B cell (primary cell): ENCODE measurements at regions not wholly inside any gene's neighbourhood (a gene's known extent, or its start where the extent isn't known, plus 50 kb on each side); places are given as distances from the start of the nearest gene placed in this dataset.

Experiments used
- EZH2 ChIP-seq: IDR thresholded peaks from 2 replicates; pipeline ENCODE4 v1.6.1; 2012; ENCODE audit warnings: borderline replicate concordance, low read depth, mild to moderate bottlenecking, moderate library complexity, low read length; ENCODE audit not compliant: insufficient read depth, poor library complexity, severe bottlenecking
- TF ChIP-seq, protein P1 (sequence below): fragments of 200-600 bp; IDR thresholded peaks from one replicate; pipeline ENCODE4 v1.8.0; 2022; ENCODE audit warnings: antibody characterized with exemption, mild to moderate bottlenecking

DNA sequence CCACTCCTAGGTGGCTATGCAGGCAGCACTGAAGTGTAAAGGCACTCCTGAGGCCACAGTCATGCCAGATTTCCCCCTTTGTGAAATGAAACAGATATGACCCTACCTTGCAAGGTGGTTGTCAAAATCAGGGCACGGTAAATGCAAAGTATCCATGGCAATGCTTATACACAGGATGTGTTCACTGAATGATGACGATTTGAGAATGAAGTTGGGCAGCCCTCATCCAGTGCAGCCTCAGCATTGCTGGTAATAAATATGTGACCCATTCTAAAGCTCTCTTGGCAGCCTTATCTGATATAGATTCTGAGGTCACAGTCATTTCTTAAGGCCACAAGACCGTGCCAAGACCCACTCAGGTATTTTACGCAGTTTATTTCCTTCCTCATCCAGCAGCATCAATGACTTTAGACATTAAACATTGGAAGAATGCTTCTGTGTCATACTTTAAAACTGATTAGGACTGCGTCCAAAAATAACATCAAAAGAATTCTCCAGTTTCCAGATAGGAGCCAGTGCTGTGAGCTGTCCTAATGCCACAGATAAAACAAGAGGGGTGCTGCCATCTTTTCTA, 125.5 kb upstream of the SERTAD2 start:
- TF ChIP-seq, protein P1, sequence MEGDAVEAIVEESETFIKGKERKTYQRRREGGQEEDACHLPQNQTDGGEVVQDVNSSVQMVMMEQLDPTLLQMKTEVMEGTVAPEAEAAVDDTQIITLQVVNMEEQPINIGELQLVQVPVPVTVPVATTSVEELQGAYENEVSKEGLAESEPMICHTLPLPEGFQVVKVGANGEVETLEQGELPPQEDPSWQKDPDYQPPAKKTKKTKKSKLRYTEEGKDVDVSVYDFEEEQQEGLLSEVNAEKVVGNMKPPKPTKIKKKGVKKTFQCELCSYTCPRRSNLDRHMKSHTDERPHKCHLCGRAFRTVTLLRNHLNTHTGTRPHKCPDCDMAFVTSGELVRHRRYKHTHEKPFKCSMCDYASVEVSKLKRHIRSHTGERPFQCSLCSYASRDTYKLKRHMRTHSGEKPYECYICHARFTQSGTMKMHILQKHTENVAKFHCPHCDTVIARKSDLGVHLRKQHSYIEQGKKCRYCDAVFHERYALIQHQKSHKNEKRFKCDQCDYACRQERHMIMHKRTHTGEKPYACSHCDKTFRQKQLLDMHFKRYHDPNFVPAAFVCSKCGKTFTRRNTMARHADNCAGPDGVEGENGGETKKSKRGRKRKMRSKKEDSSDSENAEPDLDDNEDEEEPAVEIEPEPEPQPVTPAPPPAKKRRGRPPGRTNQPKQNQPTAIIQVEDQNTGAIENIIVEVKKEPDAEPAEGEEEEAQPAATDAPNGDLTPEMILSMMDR: no peak
- TF ChIP-seq EZH2: no peak
